Mesodermal cell (in vitro differentiated cells): ENCODE measurements at regions not wholly inside any gene's neighbourhood (a gene's known extent, or its start where the extent isn't known, plus 50 kb on each side); places are given as distances from the start of the nearest gene placed in this dataset.

ENCODE experiments used
- H3K27ac ChIP-seq: 2 replicates; pipeline ENCODE4 v1.7.0; 2013; ENCODE audit warnings: mild to moderate bottlenecking, low read depth, low read length, moderate library complexity; ENCODE audit not compliant: severe bottlenecking
- H3K36me3 ChIP-seq: 2 replicates; pipeline ENCODE4 v1.7.1; 2013; ENCODE audit warnings: mild to moderate bottlenecking, low read length, moderate library complexity; ENCODE audit not compliant: control insufficient read depth, insufficient read depth
- H3K4me1 ChIP-seq: one replicate; pipeline ENCODE4 v1.7.1; 2013; ENCODE audit warnings: mild to moderate bottlenecking, low read length; ENCODE audit not compliant: insufficient read depth, control insufficient read depth, poor library complexity, severe bottlenecking
- H3K4me3 ChIP-seq: 2 replicates; pipeline ENCODE4 v1.7.0; 2013; ENCODE audit warnings: low read length, control low read depth, mild to moderate bottlenecking; ENCODE audit not compliant: insufficient read depth, poor library complexity, severe bottlenecking; ENCODE audit errors: extremely low read depth
- H3K9me3 ChIP-seq: 2 replicates; pipeline ENCODE4 v1.7.1; 2013; ENCODE audit warnings: mild to moderate bottlenecking, low read length, moderate library complexity; ENCODE audit not compliant: control insufficient read depth
- WGBS, 2 experiments: methylation state at CpG; one replicate each; pipeline ENCODE4 v1.1.5; 2013; ENCODE audit warnings: missing lambda C conversion rate in 2 of 2; ENCODE audit not compliant: insufficient coverage in 2 of 2; 5-methylcytosine and 5-hydroxymethylcytosine counted together

DNA sequence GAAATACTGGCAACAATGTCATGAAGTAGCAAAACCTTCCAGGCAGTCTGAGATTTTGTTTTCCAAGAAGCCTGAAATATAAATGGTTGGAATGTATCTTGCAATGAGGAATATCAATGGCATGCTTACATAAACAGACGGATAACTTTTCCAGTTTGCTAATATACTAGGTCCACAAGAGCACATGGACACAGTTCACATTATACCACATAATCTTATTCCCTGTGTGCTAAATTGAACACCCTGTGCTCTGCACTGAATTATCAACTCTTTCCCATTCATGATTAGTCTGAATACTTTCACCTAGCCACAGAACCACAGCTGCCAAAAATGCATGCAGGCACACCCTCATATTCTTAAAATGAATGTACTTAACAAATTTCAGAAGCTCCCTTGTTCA, 274.3 kb downstream of the COL12A1 start:
- H3K36me3 ChIP-seq = no peaks in the 10 kb centered on the region
- no peak overlapping the region for H3K27ac ChIP-seq
- 83 to 100% methylated on average over 1 of the region's 1 CpG for WGBS, 2 experiments
- H3K9me3 ChIP-seq = no peaks in the 10 kb centered on the region
- no peaks in the 10 kb centered on the region for H3K4me1 ChIP-seq
- no peak overlapping the region for H3K4me3 ChIP-seq

DNA sequence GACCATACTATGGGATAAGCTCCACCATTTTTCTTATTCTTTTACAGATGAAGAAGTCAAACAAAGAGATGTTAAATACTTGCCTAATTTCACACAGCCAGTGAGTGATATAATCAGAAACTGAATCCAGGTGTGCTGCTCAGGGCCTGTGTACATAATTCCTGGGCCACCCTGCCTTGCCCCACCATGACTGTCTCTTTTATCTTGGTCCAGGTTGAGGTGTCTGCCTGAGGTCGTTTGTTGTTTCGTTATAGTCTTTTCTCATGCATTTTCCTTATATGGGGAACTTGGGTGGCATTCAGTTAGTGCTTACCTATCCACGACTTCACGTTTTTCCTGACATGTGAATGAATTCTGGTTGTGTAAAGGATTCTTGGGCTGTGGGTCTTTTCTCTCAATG, 277.6 kb downstream of the COL12A1 start:
- Histone ChIP-seq H3K36me3 (no peaks in the 10 kb centered on the region), H3K4me1 (no peaks in the 10 kb centered on the region), H3K9me3 (no peaks in the 10 kb centered on the region), H3K4me3 (no peak overlapping the region), H3K27ac (no peak overlapping the region)
- WGBS, 2 experiments = 70 to 80% methylated on average over 2 to 4 of the region's 4 CpGs

DNA sequence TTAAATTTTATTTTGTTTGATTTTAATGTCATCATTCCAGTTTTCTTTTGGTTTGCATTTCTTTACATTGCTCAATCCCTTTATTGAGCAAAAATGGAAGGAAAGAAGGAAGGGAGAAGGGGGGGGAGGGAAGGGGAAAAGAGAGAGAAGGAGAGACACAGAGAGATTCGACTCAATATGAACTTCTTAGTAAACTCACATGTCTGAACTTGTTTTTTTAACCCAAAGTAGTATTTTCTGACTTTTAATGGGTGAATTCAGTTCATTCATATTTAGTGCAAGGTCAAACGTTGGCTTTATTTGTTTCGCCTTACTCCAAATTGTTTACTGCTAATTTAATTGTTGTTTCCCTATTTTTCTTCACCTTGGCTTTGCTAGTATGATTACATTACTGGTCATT, 278.6 kb downstream of the COL12A1 start:
- H3K36me3 ChIP-seq = no peaks in the 10 kb centered on the region
- no CpG with 5 or more reads among the region's 3 CpGs for WGBS, 2 experiments
- H3K27ac ChIP-seq = no peak overlapping the region
- no peaks in the 10 kb centered on the region for H3K9me3 ChIP-seq
- H3K4me1 ChIP-seq = no peaks in the 10 kb centered on the region
- no peak overlapping the region for H3K4me3 ChIP-seq

DNA sequence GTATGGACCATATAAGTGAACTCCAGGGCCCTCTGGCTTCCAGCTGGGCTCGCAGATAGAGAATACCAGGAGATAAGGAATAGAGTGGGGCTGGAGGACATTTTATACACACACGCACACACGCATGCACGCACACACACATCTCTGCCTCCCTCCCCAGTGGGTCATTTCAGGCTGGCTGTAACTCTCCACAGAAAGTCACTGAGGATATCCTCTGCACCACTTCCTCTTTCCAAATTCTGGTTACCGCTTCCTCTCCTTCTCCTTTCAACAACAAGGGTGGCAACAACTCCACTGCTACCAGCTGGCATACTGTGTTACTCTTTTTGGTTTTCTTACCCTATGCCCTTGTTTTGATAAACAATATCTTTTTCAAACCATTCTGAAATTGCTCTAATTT, 280.2 kb downstream of the COL12A1 start:
- Histone ChIP-seq H3K4me1 (no peaks in the 10 kb centered on the region), H3K36me3 (no peaks in the 10 kb centered on the region), H3K9me3 (no peaks in the 10 kb centered on the region), H3K27ac (no peak overlapping the region), H3K4me3 (no peak overlapping the region)
- WGBS, 2 experiments = 81 to 91% methylated on average over 4 of the region's 5 CpGs

DNA sequence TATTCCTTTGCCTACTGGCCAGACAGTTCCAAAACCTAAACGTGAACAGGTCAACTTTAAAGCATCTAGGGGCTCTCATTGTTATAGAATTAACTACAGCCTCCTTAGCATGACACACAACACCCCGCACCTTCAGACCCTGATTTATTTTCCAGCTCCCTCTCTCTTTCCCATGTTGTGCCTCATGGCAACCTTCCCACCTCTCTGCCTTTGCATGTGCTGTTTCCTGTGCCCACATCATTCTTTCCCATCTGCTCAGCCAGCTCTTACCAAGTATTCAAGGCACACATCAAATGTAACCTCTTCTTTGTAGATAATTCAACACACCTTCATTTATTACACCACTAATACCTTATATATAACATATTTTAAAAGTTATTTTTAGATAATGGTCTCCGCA, 291.0 kb downstream of the COL12A1 start:
- Histone ChIP-seq H3K36me3 (no peaks in the 10 kb centered on the region), H3K4me3 (no peak overlapping the region), H3K27ac (no peak overlapping the region), H3K9me3 (no peaks in the 10 kb centered on the region), H3K4me1 (no peaks in the 10 kb centered on the region)
- 88 to 89% methylated on average over 2 of the region's 3 CpGs for WGBS, 2 experiments

DNA sequence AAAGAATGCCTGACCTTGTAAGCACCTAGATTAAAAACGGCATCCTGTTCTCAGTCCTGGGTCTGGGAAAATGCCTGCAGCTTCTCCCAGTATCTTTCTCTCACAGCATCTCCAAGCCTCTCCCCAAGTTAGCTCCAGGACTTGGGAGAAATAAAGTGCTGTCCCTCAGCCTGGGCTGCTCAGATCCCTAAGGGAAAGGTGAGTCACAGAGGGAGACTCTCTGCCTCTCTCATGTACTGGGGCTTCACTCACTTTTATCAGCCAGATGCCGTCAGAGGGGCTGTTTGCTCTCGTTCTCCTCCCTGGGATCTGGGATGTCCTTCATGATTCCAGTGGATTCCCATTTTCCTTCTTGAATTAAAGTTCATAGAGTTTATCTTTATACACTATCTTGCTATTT, 293.6 kb downstream of the COL12A1 start:
- H3K4me1 ChIP-seq = no peaks in the 10 kb centered on the region
- H3K9me3 ChIP-seq = no peaks in the 10 kb centered on the region
- H3K4me3 ChIP-seq = no peak overlapping the region
- no peak overlapping the region for H3K27ac ChIP-seq
- WGBS, 2 experiments = 67 to 75% methylated on average over 2 to 3 of the region's 3 CpGs
- H3K36me3 ChIP-seq = no peaks in the 10 kb centered on the region

DNA sequence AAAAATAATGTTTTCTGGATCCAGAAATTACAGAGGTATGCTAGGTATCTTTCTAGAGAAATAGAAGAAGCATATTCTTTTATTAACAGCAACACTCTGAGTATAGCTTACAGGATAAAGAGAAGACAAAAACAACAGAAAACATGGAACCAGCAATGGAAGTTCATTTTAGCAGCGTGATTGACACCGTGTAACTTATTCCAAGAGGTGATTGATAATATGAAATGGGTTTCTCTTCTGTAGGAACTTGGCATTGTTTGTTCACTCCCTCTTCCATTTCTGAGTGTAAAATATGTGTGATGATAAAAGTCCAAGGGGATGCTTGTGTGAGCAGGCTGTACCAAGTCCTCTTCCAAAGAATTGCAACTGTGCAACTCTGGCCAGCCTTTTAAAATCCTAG, 303.0 kb downstream of the COL12A1 start:
- no peak overlapping the region for H3K27ac ChIP-seq
- no peaks in the 10 kb centered on the region for H3K9me3 ChIP-seq
- H3K4me3 ChIP-seq = no peak overlapping the region
- 89% methylated on average over 2 of the region's 2 CpGs; no CpG with 5 or more reads in 1 of the 2 experiments for WGBS, 2 experiments
- H3K4me1 ChIP-seq = no peaks in the 10 kb centered on the region
- no peaks in the 10 kb centered on the region for H3K36me3 ChIP-seq

DNA sequence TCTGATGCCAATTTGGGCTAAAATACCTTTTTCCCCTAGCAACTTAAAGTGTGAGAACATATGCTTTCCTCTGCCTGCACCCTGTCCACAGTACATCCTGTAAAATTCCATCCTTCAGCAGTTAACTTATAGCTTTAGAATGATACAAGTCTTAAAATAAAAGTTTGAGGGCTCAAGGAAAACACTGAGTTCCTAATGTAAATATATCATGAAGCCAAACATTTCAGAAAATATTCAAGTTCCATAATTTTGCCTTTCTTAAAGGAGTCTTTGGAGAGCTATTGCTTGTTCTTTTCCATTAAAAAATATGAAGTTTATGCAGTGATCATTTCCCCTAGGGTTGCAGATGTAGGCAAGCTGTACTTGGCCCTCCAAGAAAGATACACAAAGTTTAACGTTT, 303.8 kb downstream of the COL12A1 start:
- no peak overlapping the region for H3K4me3 ChIP-seq
- H3K9me3 ChIP-seq = no peaks in the 10 kb centered on the region
- H3K27ac ChIP-seq = no peak overlapping the region
- no peaks in the 10 kb centered on the region for H3K4me1 ChIP-seq
- WGBS, 2 experiments = no CpG with 5 or more reads among the region's 1 CpG
- no peaks in the 10 kb centered on the region for H3K36me3 ChIP-seq

DNA sequence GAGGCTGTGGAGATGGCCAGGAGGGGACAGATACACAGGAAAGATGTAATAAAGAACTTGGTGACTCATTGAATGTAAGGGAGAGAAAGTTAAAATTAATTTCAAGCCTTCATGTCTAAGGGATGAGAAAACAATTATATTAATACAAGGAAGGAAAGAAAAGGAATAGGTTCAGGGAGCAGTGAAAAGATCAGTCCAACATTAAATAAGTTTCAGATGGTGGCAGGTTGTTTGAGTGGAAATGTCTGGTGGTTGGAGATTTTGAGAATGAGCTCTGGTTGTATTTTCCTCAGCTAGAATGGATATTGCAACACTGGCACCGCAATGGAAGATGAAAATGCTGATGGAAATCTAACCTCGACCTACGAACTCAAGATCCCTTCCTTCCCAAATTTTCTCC, 304.3 kb downstream of the COL12A1 start:
- H3K4me1 ChIP-seq = no peaks in the 10 kb centered on the region
- H3K9me3 ChIP-seq = no peaks in the 10 kb centered on the region
- H3K27ac ChIP-seq = no peak overlapping the region
- H3K4me3 ChIP-seq = no peak overlapping the region
- H3K36me3 ChIP-seq = no peaks in the 10 kb centered on the region
- no CpG with 5 or more reads among the region's 3 CpGs for WGBS, 2 experiments

DNA sequence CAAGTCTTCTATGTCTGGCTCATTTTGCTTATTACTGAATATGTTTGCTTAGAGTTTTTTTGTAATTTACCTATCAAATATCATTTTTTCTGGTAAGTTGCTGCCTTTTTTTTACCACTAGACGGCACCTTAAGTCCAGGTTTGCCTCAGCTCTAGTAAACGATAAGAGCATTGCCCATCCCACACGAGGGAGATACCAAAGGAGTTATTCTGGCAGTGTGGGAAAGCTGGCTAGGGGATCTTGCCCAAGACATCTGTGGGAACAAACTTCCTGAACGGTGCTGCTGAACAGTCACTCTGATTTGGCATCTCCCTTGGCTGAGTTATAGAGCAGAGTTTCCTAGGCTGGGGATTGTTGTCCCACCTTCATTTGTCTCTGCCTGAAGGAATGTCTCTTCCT, 306.4 kb downstream of the COL12A1 start:
- Histone ChIP-seq H3K4me1 (no peaks in the 10 kb centered on the region), H3K9me3 (no peaks in the 10 kb centered on the region), H3K27ac (no peak overlapping the region), H3K4me3 (no peak overlapping the region), H3K36me3 (no peaks in the 10 kb centered on the region)
- 79 to 86% methylated on average over 3 to 4 of the region's 4 CpGs for WGBS, 2 experiments

DNA sequence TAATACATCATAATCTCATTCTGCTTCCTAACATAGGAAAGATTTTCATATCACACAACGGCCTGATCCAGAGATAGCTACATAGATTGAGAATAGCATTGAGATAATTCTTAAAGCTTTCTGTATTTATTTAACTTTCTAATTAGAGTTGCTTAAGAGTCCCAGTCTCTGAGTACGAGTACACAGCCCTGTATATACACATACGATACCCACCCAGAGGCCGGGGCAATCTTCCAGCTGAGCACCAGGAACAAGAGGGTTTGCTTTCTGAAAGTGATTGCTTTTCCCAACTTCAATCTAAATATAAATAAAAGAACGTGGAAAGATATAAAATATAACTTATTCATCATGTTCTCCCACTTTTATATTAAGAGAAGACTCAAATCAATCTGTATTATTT, 313.8 kb downstream of the COL12A1 start:
- Histone ChIP-seq H3K9me3 (no peaks in the 10 kb centered on the region), H3K27ac (no peak overlapping the region), H3K4me1 (no peaks in the 10 kb centered on the region), H3K4me3 (no peak overlapping the region), H3K36me3 (no peaks in the 10 kb centered on the region)
- WGBS, 2 experiments = no CpG with 5 or more reads among the region's 5 CpGs
